H1 (cell line): ENCODE measurements at regions not wholly inside any gene's neighbourhood (a gene's known extent, or its start where the extent isn't known, plus 50 kb on each side); places are given as distances from the start of the nearest gene placed in this dataset.

Source experiments
- CTCF ChIA-PET: fragments of 300-600 bp; sonication (Branson Sonifier 250); formaldehyde crosslinking; loops from one replicate; lab custom pipeline; 2021; ENCODE audit not compliant: partially characterized antibody; lab: Charles Lee
- POLR2A ChIA-PET: fragments of 300-600 bp; sonication (Branson Sonifier 250); formaldehyde crosslinking; loops from one replicate; lab custom pipeline; 2021; ENCODE audit warnings: inconsistent platforms; ENCODE audit not compliant: partially characterized antibody; lab: Charles Lee
- DNase-seq, 2 experiments: peaks; one replicate each; pipeline versions ENCODE4 v3.0.0 to v3.0.0-alpha.2; 2010 to 2022; ENCODE audit warnings: low spot score in 2 of 2, low read depth in 1 of 2, mixed read lengths in 1 of 2
- FAIRE-seq: peaks from 2 replicates; lab custom pipeline; 2011; peaks lifted over from hg19 to GRCh38; lab: Jason Lieb, UNC
- H2AFZ ChIP-seq: 2 replicates; pipeline ENCODE4 v1.8.1; 2012; ENCODE audit warnings: low read length, inconsistent platforms
- H2AK5ac ChIP-seq: 2 replicates; pipeline ENCODE4 v1.6.1; 2013; ENCODE audit warnings: low read depth, low read length
- H2BK120ac ChIP-seq: replicated peaks from 2 replicates; pipeline ENCODE3; 2013; ENCODE audit warnings: low read depth, low read length, inconsistent platforms
- H2BK12ac ChIP-seq: 2 replicates; pipeline ENCODE4 v1.6.1; 2013; ENCODE audit warnings: low read depth, low read length
- H2BK15ac ChIP-seq: 2 replicates; pipeline ENCODE4 v1.6.1; 2013; ENCODE audit warnings: low read length
- H2BK20ac ChIP-seq: 2 replicates; pipeline ENCODE4 v1.6.1; 2013; ENCODE audit warnings: low read length
- H2BK5ac ChIP-seq: 2 replicates; pipeline ENCODE4 v1.6.1; 2013; ENCODE audit warnings: low read depth, low read length
- H3K14ac ChIP-seq: 2 replicates; pipeline ENCODE4 v1.6.1; 2013; ENCODE audit warnings: inconsistent platforms; ENCODE audit not compliant: insufficient read length
- H3K18ac ChIP-seq: 2 replicates; pipeline ENCODE4 v1.6.1; 2013; ENCODE audit warnings: low read length; ENCODE audit errors: extremely low read depth
- H3K23ac ChIP-seq: 2 replicates; pipeline ENCODE4 v1.6.1; 2013; ENCODE audit warnings: inconsistent platforms; ENCODE audit not compliant: insufficient read length
- H3K23me2 ChIP-seq: 2 replicates; pipeline ENCODE4 v1.6.1; 2013; ENCODE audit warnings: low read depth, low read length
- H3K27ac ChIP-seq: 2 replicates; pipeline ENCODE4 v1.6.1; 2011; ENCODE audit warnings: low read depth, low read length, inconsistent platforms
- H3K27me3 ChIP-seq, 4 experiments: replicated peaks in 1 of 4; 1 replicate in 1 of 4; 2 replicates in 3 of 4; pipeline versions ENCODE4 v1.6.1 to v1.8.1; 2011 to 2013; ENCODE audit warnings: low read length in 3 of 4, mild to moderate bottlenecking in 3 of 4, inconsistent platforms in 2 of 4, mixed read lengths in 2 of 4, moderate library complexity in 1 of 4; ENCODE audit not compliant: control insufficient read depth in 3 of 4, insufficient read depth in 3 of 4; ENCODE audit errors: extremely low read depth in 1 of 4
- H3K36me3 ChIP-seq, 4 experiments: 2 replicates each; pipeline versions ENCODE4 v1.6.1 to v1.8.1; 2011 to 2013; ENCODE audit warnings: mild to moderate bottlenecking in 4 of 4, low read length in 3 of 4, moderate library complexity in 2 of 4, control low read depth in 1 of 4, inconsistent platforms in 1 of 4; ENCODE audit not compliant: insufficient read depth in 4 of 4, control insufficient read depth in 2 of 4
- H3K4ac ChIP-seq: replicated peaks from 2 replicates; pipeline ENCODE3; 2013; ENCODE audit warnings: low read length, low read depth, mixed read lengths, inconsistent platforms; ENCODE audit not compliant: insufficient read length
- H3K4me1 ChIP-seq, 4 experiments: replicated peaks in 1 of 4; 1 replicate in 1 of 4; 2 replicates in 3 of 4; pipeline versions ENCODE4 v1.6.1 to v1.8.1; 2011 to 2013; ENCODE audit warnings: low read length in 3 of 4, inconsistent platforms in 2 of 4, mixed read lengths in 1 of 4; ENCODE audit not compliant: insufficient read depth in 4 of 4, control insufficient read depth in 3 of 4
- H3K4me2 ChIP-seq, 2 experiments: 2 replicates each; pipeline versions ENCODE4 v1.6.1 to v1.8.1; 2011 to 2013; ENCODE audit warnings: low read depth in 2 of 2, low read length in 2 of 2, control low read depth in 1 of 2, inconsistent platforms in 1 of 2, mild to moderate bottlenecking in 1 of 2; ENCODE audit not compliant: insufficient read depth in 1 of 2
- H3K4me3 ChIP-seq, 4 experiments: fragments of 200-600, 300-600 bp in 1 of 4; sonication (generic), shearing (Covaris generic), sonication (Bioruptor Twin) in 1 of 4; 2 replicates each; pipeline versions ENCODE4 v1.5.1 to v1.8.1; 2011 to 2016; ENCODE audit warnings: low read length in 4 of 4, low read depth in 3 of 4, control low read depth in 2 of 4, inconsistent platforms in 2 of 4, mild to moderate bottlenecking in 2 of 4, mixed read lengths in 1 of 4, moderate library complexity in 1 of 4; ENCODE audit not compliant: insufficient read depth in 2 of 4; ENCODE audit errors: extremely low read depth in 1 of 4
- H3K56ac ChIP-seq: replicated peaks from 2 replicates; pipeline ENCODE3; 2013; ENCODE audit warnings: low read depth, mild to moderate bottlenecking, mixed read lengths, low read length, inconsistent platforms; ENCODE audit not compliant: insufficient read length
- H3K79me1 ChIP-seq: 2 replicates; pipeline ENCODE4 v1.6.1; 2013; ENCODE audit warnings: low read depth, low read length, control low read depth
- H3K79me2 ChIP-seq, 2 experiments: 2 replicates each; pipeline versions ENCODE4 v1.6.1 to v1.8.1; 2012 to 2013; ENCODE audit warnings: low read length in 2 of 2, mild to moderate bottlenecking in 2 of 2, inconsistent platforms in 1 of 2; ENCODE audit not compliant: insufficient read depth in 2 of 2, control insufficient read depth in 1 of 2
- H3K9ac ChIP-seq, 4 experiments: replicated peaks in 1 of 4; 1 replicate in 1 of 4; 2 replicates in 3 of 4; pipeline versions ENCODE4 v1.6.1 to v1.8.1; 2011 to 2013; ENCODE audit warnings: low read depth in 3 of 4, low read length in 3 of 4, control low read depth in 2 of 4, mild to moderate bottlenecking in 2 of 4, moderate library complexity in 2 of 4, inconsistent platforms in 1 of 4; ENCODE audit errors: extremely low read depth in 1 of 4
- H3K9me3 ChIP-seq, 2 experiments: 2 replicates each; pipeline versions ENCODE4 v1.6.1 to v1.8.1; 2012 to 2013; ENCODE audit warnings: mild to moderate bottlenecking in 2 of 2, moderate library complexity in 2 of 2, control low read depth in 1 of 2, inconsistent platforms in 1 of 2, low read depth in 1 of 2, low read length in 1 of 2, mixed read lengths in 1 of 2; ENCODE audit not compliant: insufficient read depth in 2 of 2
- H4K20me1 ChIP-seq, 2 experiments: replicated peaks in 1 of 2; 2 replicates each; pipeline versions ENCODE3 to v1.8.1; 2011 to 2013; ENCODE audit warnings: inconsistent platforms in 2 of 2, low read length in 2 of 2, mild to moderate bottlenecking in 1 of 2; ENCODE audit not compliant: insufficient read depth in 2 of 2, control insufficient read depth in 1 of 2
- H4K5ac ChIP-seq: 2 replicates; pipeline ENCODE4 v1.6.1; 2013; ENCODE audit warnings: low read length, low read depth, mixed read lengths, inconsistent platforms; ENCODE audit not compliant: insufficient read length
- H4K8ac ChIP-seq: 2 replicates; pipeline ENCODE4 v1.8.0; 2013; ENCODE audit warnings: mild to moderate bottlenecking, moderate library complexity, low read length, inconsistent platforms; ENCODE audit not compliant: insufficient read depth; ENCODE audit errors: extremely low read depth
- H4K91ac ChIP-seq: replicated peaks from 2 replicates; pipeline ENCODE3; 2013; ENCODE audit warnings: low read length, mixed read lengths, inconsistent platforms; ENCODE audit not compliant: insufficient read length
- ASH2L ChIP-seq: fragments of 200-600, 300-600 bp; sonication (generic); IDR thresholded peaks from one replicate; pipeline ENCODE4 v1.7.1; 2017; ENCODE audit warnings: low read length
- ATF3 ChIP-seq: IDR thresholded peaks from 2 replicates; pipeline ENCODE4 v1.6.1; 2011; ENCODE audit warnings: low read depth, mild to moderate bottlenecking, low read length; ENCODE audit not compliant: insufficient read depth
- CHD2 ChIP-seq: IDR thresholded peaks from 2 replicates; pipeline ENCODE4 v1.6.1; 2012; ENCODE audit warnings: low read length, improper control_type of control experiment
- EGR1 ChIP-seq: IDR thresholded peaks from 2 replicates; pipeline ENCODE4 v1.6.1; 2011; ENCODE audit warnings: low read depth, low read length, borderline replicate concordance
- EP300 ChIP-seq, 2 experiments: IDR thresholded peaks; 1 replicate in 1 of 2; 2 replicates in 1 of 2; pipeline ENCODE4 v1.6.1; 2011 to 2012; ENCODE audit warnings: low read depth in 2 of 2, low read length in 2 of 2, mild to moderate bottlenecking in 2 of 2, borderline replicate concordance in 1 of 2, inconsistent platforms in 1 of 2, moderate library complexity in 1 of 2
- GABPA ChIP-seq: IDR thresholded peaks from 2 replicates; pipeline ENCODE4 v1.6.1; 2011; ENCODE audit warnings: mild to moderate bottlenecking, low read length, moderate library complexity, borderline replicate concordance; ENCODE audit not compliant: insufficient read depth
- KDM4A ChIP-seq: IDR thresholded peaks from one replicate; pipeline ENCODE4 v1.7.1; 2012; ENCODE audit warnings: low read depth, mild to moderate bottlenecking, moderate library complexity, low read length, inconsistent platforms; ENCODE audit not compliant: severe bottlenecking
- PHF8 ChIP-seq: fragments of 200-600 bp; sonication (generic); conservative IDR thresholded peaks from 2 replicates; pipeline ENCODE4 v1.7.1; 2012; ENCODE audit warnings: low read depth, mild to moderate bottlenecking, inconsistent platforms, low read length, moderate library complexity
- POLR2A ChIP-seq, 2 experiments: IDR thresholded peaks; 1 replicate in 1 of 2; 2 replicates in 1 of 2; pipeline ENCODE4 v1.6.1; 2011; ENCODE audit warnings: low read depth in 2 of 2, low read length in 2 of 2, mild to moderate bottlenecking in 2 of 2; ENCODE audit errors: control extremely low read depth in 1 of 2
- POLR2AphosphoS5 ChIP-seq: IDR thresholded peaks from 2 replicates; pipeline ENCODE4 v1.6.1; 2011; ENCODE audit warnings: low read depth, low read length
- RNF2 ChIP-seq: fragments of 200-900, 300-1000 bp; sonication (generic); IDR thresholded peaks from 2 replicates; pipeline ENCODE4 v1.7.1; 2016; ENCODE audit warnings: borderline replicate concordance, low read depth, mild to moderate bottlenecking, antibody characterized with exemption, low read length; ENCODE audit not compliant: poor library complexity, severe bottlenecking; ENCODE audit errors: missing control alignments
- SIRT6 ChIP-seq: IDR thresholded peaks from one replicate; pipeline ENCODE4 v1.7.1; 2012; ENCODE audit warnings: low read length, inconsistent platforms
- TAF1 ChIP-seq: IDR thresholded peaks from 2 replicates; pipeline ENCODE4 v1.6.1; 2011; ENCODE audit warnings: mild to moderate bottlenecking, low read depth, low read length
- TAF7 ChIP-seq: optimal IDR thresholded peaks from 2 replicates; pipeline ENCODE3; 2011; ENCODE audit warnings: low read depth, mild to moderate bottlenecking, inconsistent platforms, low read length, moderate library complexity, borderline replicate concordance
- WGBS, 2 experiments: shearing (Covaris generic) in 1 of 2; methylation state at CpG; one replicate each; pipeline versions ENCODE4 v1.1.6 to v1.1.7; 2013 to 2015; ENCODE audit warnings: low lambda C conversion rate in 2 of 2, mixed read lengths in 2 of 2, inconsistent platforms in 1 of 2, low coverage in 1 of 2, missing lambda C conversion rate in 1 of 2; ENCODE audit not compliant: insufficient replicate concordance in 2 of 2, insufficient coverage in 1 of 2, insufficient read length in 1 of 2; ENCODE audit errors: extremely low coverage in 1 of 2, missing lambda C conversion rate in 1 of 2; 5-methylcytosine and 5-hydroxymethylcytosine counted together

GRCh38 chr11:105268404-105269062 is 129.0 kb upstream of the CARD18 start:
- Histone ChIP-seq H2AFZ (no peak overlapping the region), H3K9me3 (no peaks in the 10 kb centered on the region), H2AK5ac (no peak overlapping the region), H3K27ac (no peak overlapping the region), H2BK120ac (no peak overlapping the region), H3K4me2 (no peak overlapping the region), H3K9ac (no peak overlapping the region), H3K18ac (no peak overlapping the region), H3K4me3 (no peak overlapping the region), H4K91ac (no peak overlapping the region), H3K79me1 (no peaks in the 10 kb centered on the region), H2BK15ac (no peak overlapping the region), H3K4me1 (no peaks in the 10 kb centered on the region), H3K36me3 (no peaks in the 10 kb centered on the region), H2BK20ac (no peak overlapping the region), H2BK12ac (no peak overlapping the region), H3K4ac (no peak overlapping the region), H3K79me2 (no peaks in the 10 kb centered on the region), H4K5ac (no peak overlapping the region), H4K20me1 (no peaks in the 10 kb centered on the region), H3K56ac (no peak overlapping the region), H2BK5ac (no peak overlapping the region), H3K23ac (no peak overlapping the region), H4K8ac (no peak overlapping the region), H3K23me2 (no peaks in the 10 kb centered on the region), H3K14ac (no peak overlapping the region), H3K27me3 (no peaks in the 10 kb centered on the region)
- FAIRE-seq (no peak), DNase-seq (no peak)
- ChIA-PET POLR2A (no interaction called here), CTCF (interaction anchor here (1.0 kb wide), 1 partner anchor 12 kb away, joined by 3 read pairs; no protein-coding TSS in a partner anchor)
- WGBS, 2 experiments: 95% methylated on average over 8 of the region's 9 CpGs; no CpG with 5 or more reads in 1 of the 2 experiments
- no peak for TF ChIP-seq RNF2
- no peak for TF ChIP-seq EGR1
- no peak for TF ChIP-seq KDM4A
- no peak for TF ChIP-seq SIRT6
- no peak for TF ChIP-seq CHD2
- TF ChIP-seq ATF3: no peak
- TF ChIP-seq TAF1: no peak
- TF ChIP-seq TAF7: no peak
- TF ChIP-seq GABPA: no peak
- no peak for TF ChIP-seq ASH2L
- no peak for TF ChIP-seq POLR2A (IDR thresholded peaks at IDR 0.05; ENCODE audit: control extremely low read depth in 1 of 2, low read depth in 2 of 2, low read length in 2 of 2)
- TF ChIP-seq POLR2AphosphoS5: no peak
- TF ChIP-seq EP300 (IDR thresholded peaks at IDR 0.05; ENCODE audit: borderline replicate concordance in 1 of 2, low read depth in 2 of 2, low read length in 2 of 2): no peak
- TF ChIP-seq PHF8: no peak
